ENCODE measurements at regions not wholly inside any gene's neighbourhood (a gene's known extent, or its start where the extent isn't known, plus 50 kb on each side); places are given as distances from the start of the nearest gene placed in this dataset.

GRCh38 chr5:114561415-114561814 is 199.5 kb downstream of the KCNN2 start:
- Mint-ChIP-seq H3K4me3 (no peak overlapping the region), H3K27me3 (no peaks in the 10 kb centered on the region), H3K27ac (no peak overlapping the region), H3K9me3 (peaks cover 3% of the 10 kb centered on the region), H3K4me1 (no peaks in the 10 kb centered on the region), H3K36me3 (no peaks in the 10 kb centered on the region)
- no peak for DNase-seq
